ENCODE measurements at regions not wholly inside any gene's neighbourhood (a gene's known extent, or its start where the extent isn't known, plus 50 kb on each side); places are given as distances from the start of the nearest gene placed in this dataset.
"Not testable (repeated sequence)": the region's sequence is repeated elsewhere in the genome, so short reads cannot be mapped to it uniquely, and the experiment has no call there.

DNA sequence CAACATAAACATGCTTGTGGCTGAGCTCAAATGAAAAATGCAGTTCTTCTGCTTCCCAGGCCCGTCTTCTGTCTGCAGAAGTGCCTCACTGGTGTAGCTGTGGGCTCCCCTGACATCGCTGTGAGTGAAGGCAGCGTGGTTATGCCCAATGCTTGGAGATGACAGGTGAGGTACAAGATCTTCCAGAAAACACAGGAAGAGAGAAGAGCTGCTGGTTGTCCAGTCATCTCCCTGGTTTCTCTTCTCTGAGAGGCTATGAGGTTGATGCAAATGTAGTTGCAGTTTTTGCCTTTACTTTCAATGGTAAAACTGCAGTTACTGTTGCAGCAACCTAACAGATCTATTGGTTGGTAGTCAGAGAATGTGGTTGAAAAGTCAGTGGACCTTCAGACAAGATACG, 223.6 kb downstream of the GATA3 start:
- DNase-seq (ENCODE audit: extremely low read depth in 1 of 2, low read depth in 1 of 2) = no peak

DNA sequence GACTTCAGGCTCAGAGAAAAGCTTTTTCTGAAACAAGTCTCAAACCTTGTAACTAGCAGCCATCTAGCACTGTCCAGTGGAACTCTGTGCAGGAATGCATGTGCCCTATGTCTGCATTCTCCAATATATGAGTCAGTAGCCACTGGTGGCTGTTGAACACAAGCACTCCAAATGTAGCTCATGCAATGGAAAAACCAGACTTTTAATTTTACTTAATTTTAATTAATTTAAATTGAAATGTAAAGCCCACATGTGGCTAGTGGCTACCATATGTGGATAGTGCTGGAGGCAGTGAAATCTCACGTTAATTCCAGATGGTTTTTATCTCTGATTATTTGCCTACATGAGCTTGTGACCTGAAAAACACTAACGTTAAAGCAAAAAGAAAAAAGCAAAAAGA, 225.1 kb downstream of the GATA3 start:
- DNase-seq (ENCODE audit: extremely low read depth in 1 of 2, low read depth in 1 of 2) = no peak

DNA sequence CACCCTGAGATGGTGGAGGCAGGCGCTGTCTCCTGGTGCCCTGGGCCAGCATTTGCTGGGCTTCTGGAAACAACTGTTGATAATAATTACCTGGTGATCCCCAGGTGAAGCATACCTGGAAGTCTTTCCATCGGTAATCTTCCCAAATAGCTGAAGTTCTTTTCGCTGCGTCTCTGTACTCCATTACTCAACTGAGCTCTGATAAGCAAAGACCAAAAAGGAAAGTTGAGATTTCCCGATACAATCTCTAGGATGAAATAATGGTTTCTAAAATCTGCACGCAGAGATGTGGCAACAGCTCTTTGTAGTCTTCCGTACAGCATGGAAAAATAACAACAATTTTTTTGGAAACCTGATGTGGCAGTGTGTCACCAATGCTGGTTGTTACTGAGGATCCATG, 226.5 kb downstream of the GATA3 start:
- DNase-seq (ENCODE audit: extremely low read depth in 1 of 2, low read depth in 1 of 2) = no peak

DNA sequence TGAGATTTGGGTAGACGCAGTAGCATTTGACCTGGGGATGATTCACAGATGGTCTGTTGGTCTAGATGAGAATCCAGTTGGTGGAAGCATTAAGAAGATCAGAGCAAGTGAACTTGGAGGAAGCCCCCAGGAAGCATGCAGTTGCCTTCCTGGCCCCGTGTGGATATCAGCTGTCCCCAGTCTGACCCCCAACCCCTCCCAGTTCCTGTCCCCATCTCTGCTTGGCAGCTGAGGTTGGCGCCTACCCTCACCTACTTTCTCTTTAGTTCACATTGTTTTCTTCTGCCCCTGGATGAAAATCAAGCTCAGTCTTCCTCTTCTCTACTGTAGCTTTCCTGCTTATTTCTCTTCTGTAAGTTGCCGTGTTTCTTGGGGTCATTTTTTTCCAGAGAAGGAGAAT, 227.9 kb downstream of the GATA3 start:
- DNase-seq (ENCODE audit: extremely low read depth in 1 of 2, low read depth in 1 of 2) = no peak

DNA sequence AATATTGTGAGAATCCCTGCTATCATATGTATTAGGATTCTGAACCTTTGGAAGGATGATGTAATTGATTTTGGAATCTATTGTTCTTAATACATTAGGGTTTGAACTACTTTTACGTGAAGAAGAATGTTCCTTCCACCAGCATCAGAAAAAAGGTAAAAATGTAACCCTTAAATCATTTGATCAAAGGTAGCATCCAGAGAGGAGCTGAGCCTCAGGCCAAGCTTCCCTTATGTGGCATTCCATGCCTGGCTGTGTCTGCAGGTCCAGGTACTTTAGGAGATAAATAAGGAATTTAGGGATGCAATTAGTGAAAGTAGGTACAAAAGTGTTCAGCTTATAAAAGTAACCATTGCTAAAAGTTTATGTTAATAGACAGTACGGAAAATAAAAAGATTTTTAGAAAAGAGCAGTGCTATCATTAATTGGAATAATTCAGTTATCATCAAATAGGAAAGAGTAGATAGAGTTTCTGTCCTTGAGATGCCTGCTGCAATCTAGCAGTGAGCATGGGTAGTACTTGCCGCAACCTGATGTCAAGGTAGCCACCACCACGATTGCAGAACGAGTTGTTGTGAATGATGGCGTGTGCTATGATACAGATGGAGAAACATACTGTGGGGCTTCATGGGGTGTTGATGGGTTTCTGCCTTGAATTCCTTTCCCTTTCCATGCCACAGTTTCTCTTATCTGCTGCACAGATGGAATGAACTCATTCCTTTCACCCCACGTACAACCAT, 228.8 kb downstream of the GATA3 start:
- DNase-seq (ENCODE audit: extremely low read depth in 1 of 2, low read depth in 1 of 2) = no peak

DNA sequence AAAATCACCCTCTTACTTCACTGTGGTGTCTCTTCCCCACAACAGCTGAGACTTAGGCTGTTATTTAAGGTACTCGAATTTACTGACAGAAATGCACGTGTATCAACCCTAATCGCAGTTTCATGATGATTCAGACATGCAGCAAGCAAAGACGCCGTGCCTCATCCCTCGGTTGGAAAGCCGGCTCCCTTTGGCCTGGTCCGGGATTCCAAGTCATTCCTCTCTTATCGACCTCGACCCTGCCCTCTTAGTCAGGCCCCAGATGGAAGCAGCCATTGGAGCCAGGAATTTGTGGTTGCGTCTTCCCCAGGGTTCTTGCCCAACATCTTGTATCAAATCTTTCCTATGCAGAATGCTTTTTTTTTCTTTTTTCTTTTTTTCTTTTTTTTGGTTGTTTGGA, 229.5 kb downstream of the GATA3 start:
- no peak for DNase-seq (ENCODE audit: extremely low read depth in 1 of 2, low read depth in 1 of 2)

DNA sequence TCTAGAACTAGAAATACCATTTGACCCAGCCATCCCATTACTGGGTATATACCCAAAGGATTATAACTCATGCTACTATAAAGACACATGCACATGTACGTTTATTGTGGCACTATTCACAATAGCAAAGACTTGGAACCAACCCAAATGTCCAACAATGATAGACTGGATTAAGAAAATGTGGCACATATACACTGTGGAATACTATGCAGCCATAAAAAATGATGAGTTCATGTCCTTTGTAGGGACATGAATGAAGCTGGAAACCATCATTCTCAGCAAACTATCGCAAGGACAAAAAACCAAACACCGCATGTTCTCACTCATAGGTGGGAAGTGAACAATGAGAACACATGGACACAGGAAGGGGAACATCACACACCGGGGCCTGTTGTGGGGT, 231.5 kb downstream of the GATA3 start:
- DNase-seq (ENCODE audit: extremely low read depth in 1 of 2, low read depth in 1 of 2) = not testable (repeated sequence)

DNA sequence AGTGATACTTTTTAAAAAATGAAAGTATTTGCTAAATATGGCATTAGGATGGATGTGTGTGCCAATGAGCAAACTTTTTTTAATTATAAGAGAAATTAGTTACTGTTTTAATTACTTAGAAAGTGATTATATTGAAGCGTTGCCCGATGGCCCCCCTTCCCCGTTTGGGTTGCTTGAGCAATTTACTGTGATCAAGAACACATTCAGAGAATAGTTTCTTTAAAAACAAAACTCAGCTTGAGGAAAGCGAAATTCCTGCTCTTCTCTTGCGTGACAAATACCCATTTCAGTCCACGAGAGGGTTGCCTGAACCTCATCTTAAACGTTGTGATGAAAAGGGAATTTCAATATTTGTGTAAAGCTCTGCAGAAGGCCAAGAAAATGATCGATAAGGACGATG, 234.1 kb downstream of the GATA3 start:
- no peak for DNase-seq (ENCODE audit: extremely low read depth in 1 of 2, low read depth in 1 of 2)

DNA sequence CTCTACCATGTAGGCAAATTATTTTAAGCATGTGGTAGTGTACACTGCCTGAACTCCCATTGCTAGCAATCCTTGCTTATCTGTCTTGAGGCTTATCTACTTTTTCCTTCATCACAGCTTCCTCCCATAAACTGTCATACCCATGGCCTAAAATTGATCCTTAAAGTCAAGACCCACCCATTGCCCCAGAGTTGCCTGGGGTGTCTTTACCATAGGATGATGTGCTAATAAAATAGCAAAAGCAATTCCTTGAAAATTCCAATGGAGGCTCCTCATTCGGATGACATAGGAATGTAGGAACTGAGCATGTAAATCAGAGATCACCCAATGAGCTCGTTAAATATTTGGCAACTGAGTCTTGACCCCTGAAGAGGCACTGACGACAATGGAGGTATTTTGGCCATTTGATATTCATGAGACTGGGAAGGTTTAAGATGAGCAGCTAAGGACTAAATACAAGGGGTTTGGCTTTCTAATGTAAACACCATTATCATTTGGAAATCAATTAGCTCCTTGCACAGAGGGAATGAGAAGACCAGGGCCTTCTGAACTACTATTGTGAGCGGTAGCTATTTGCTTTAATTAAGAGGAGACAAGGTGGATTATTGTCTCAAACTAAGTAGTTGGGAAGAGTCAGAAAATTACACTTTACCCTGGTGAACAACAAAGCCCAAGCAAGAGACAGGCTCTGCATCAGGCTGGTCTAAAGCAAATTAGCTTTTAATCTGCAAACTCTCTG, 234.9 kb downstream of the GATA3 start:
- no peak for DNase-seq (ENCODE audit: extremely low read depth in 1 of 2, low read depth in 1 of 2)

DNA sequence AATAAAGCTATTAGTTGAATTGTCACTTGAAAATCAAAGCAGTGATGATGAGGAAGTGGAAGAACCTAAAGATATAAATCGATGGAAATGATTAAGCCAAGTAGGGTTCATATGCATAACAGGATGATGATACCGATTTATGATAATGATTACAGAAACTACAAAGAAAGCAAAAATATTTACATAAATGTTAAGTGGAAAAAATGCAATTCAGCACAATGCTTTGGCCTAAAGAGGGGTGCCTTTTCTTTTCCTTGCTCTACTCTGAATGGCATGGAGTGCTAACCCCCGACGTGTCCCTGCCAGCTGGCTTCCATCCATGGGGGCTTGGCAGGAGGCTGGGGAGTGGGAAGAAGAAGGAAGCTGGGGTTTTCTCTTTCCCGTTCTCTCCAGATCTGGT, 240.3 kb downstream of the GATA3 start:
- no peak for DNase-seq (ENCODE audit: extremely low read depth in 1 of 2, low read depth in 1 of 2)

DNA sequence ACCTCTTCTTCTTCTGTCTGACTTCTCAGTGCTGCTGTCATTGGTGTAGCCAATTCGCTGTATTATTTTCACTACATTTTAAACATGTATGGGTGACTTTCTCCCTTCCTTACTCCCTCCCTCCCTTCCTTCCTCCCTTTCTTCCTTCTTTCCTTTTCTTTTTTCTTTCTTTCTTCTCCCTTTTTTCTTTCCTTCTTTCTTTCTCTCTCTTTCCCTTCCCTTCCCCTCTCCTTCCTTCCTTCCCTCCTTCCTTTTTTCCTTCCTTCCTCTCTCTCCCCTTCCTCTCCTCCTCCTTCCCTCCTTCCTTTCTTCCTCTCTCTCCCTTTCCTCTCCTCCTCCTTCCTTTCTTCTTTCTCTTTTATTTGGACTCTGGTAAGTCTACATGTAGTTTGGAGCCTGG, 240.8 kb downstream of the GATA3 start:
- no peak for DNase-seq (ENCODE audit: extremely low read depth in 1 of 2, low read depth in 1 of 2)

DNA sequence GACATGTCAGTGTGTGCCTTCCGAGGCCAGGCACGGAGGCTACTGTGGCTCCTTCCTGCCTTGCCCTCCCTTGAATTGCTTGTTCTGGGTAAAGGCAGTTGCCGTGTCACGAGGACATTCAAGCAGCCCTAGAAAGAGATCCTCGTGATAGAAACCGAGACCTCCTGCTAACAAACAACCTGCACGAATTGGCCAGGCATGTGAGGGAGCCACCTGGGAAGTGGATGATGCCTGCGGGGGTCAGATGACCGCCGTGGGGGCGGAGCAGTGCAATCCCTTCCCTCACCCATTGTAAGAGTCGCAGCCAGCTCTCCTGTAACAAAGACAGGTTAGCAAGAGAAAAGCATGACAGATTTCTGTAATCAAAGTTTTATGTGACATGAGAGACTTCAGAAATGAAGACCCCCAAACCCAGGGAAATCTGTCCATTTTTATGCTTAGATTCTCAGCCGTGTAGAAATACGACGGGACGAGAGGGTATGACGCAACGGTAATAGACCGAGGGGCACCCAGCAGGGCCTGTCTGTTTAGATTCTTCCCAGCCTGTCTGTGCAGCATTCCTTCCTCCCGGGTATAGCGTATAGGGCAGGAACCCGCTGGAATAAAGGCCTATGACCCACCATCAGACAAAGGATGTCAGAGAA, 241.7 kb downstream of the GATA3 start:
- no peak for DNase-seq (ENCODE audit: extremely low read depth in 1 of 2, low read depth in 1 of 2)

DNA sequence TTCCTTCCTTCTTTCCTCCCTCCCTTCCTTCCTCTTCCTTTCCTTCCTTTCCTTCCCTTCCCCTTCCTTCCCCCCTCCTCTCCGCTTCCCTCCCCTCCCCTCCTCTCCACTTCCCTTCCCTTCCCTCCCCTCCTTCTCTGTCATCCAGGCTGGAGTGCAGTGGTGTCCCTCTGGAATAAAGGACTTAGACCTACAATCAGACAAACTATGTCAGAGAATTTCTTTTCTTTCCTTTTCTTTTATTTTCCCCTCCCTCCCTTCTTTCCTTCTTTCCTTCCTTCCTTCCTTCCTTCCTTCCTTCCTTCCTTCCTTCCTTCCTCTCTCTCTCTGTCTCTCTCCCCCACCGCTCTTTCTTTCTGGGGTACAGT, 242.2 kb downstream of the GATA3 start:
- DNase-seq (ENCODE audit: extremely low read depth in 1 of 2, low read depth in 1 of 2) = no peak

DNA sequence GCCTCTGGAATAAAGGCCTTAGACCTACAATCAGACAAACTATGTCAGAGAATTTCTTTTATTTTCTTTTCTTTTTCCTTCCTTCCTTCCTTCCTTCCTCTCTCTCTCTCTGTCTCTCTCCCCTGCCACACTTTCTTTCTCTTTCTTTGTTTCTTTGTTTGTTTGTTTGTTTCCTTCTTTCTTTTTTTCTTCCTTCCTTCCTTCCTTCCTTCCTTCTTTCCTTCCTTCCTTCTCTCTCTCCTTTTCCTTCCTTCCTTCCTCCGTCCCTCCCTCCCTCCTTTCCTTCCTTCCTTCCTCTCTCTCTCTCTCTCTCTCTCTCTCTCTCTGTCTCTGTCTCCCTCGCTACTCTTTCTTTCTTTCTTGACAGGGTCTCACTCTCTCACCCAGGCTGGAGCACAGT, 242.6 kb downstream of the GATA3 start:
- DNase-seq (ENCODE audit: extremely low read depth in 1 of 2, low read depth in 1 of 2) = no peak

DNA sequence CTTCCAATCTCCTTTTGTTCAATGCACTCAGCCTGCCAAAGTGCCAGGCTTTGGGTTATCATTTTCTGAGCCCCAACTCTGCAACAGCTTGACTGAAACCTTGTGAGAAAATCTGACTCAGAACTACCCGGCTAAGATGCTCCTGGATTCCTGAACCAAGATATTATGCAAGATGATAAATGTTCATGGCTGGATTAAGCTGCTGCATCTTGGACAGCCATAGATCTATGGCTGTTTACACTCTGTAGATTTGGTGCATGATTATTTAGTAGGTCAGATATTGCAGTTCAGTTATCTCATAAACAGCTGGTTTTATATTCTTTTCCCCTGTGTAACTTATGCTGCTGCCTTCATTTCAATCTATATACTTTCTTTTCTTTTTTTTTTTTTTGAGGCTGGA, 243.5 kb downstream of the GATA3 start:
- no peak for DNase-seq (ENCODE audit: extremely low read depth in 1 of 2, low read depth in 1 of 2)

DNA sequence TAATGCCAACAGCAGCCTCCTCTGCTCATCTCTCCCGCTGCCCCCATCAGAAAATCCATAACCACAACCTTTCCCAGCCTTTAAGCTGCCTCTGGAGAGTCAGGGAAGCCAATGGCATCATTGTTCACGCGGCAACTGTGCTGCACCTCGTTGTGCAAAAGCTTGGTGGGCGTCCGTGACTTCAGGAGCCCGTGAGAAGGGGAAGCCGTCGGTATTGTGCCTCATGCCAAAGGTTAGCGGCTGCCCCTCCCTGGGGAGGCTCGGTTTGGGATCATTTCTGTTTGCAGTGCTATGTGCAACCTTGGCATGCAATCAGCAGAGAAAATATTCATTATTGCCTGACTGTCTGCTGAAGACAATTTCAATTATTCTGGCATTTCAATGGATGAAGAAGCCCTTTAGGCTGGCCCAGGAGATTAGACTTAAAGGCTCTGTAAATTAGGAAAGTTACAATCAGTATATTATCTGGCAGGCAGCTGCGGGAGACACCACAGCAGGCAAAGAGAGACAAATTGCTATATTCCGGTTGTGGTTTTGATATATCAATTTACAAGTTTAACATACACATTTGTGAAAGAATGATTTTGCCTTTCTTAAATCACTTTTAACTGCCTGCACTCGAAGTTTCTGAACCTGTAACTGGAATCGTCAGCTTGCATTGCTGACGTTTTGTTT, 244.5 kb downstream of the GATA3 start:
- no peak for DNase-seq (ENCODE audit: extremely low read depth in 1 of 2, low read depth in 1 of 2)

DNA sequence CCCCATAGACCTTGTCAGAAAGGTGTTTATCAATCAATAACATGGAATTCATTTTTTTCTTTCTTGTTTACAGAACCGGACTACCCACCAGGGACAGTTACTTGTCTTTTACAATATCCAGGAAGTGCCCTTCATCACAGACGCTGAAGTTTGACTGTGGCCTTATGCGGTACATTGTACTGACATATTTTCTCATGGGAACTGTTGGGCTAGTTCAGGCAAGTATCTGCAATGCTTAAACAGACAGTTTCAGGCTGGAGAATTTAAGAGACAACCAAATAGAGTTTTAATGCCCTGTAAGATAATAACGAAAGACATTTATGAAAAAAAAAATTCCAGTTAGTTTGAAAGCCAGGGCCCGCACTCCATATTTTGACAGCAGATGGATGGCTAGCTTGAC, 246.4 kb downstream of the GATA3 start:
- no peak for DNase-seq (ENCODE audit: extremely low read depth in 1 of 2, low read depth in 1 of 2)

DNA sequence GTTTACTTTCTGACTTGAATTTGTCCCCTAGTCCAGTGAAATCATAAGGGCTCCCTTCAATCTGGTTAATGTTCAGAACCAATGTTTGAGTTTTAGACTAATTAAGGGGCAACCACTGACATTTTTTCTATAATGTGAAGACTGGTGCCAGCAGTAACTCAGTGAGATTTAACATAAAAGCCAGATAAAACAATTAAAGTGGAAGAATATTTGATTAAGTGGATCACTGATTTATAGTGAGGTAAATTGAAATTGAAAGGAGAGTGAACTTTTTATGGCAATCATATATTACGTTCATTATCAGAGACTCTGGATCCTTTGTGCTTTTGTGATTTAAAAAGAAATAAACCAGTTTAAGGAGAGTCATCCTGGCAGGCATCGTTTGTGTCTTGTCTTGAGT, 246.8 kb downstream of the GATA3 start:
- DNase-seq (ENCODE audit: extremely low read depth in 1 of 2, low read depth in 1 of 2) = no peak

DNA sequence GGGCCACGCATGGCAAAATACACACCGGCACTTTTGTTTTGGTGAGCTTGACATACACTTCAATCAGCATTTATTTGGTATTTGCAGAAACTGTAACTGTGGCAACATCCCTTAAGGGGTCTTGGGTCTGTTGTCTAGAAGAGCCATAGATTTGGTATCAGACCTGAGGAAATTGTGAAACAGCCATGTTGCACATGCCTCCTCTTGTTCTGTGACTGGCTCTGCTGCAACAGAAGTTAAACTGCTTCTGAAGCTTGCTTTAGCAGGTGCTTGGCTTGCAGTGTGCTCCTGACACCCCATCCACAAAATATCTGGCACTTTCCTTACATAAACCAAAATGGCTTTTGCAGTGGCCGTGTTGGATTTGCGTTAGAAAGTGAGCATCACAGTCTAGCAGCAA, 247.3 kb downstream of the GATA3 start:
- no peak for DNase-seq (ENCODE audit: extremely low read depth in 1 of 2, low read depth in 1 of 2)

DNA sequence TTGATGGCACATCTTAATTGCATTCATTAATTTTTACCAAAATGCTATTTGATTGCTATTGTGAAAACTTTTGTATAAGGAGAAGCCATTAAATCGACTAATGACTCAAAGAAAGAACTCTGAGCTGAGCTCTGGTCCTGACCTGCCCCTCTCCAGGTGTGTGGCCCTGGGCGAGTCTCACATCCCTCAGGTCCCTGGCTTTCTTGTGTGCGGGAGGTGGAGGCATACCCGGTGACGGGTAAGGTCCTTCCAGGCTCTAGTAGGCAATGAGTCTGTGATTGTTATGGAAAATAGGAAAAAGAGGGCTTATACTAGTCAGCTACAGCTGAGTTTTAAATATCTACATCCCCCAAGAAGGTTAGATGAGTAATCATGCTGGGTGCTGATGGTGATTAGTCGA, 248.1 kb downstream of the GATA3 start:
- no peak for DNase-seq (ENCODE audit: extremely low read depth in 1 of 2, low read depth in 1 of 2)

DNA sequence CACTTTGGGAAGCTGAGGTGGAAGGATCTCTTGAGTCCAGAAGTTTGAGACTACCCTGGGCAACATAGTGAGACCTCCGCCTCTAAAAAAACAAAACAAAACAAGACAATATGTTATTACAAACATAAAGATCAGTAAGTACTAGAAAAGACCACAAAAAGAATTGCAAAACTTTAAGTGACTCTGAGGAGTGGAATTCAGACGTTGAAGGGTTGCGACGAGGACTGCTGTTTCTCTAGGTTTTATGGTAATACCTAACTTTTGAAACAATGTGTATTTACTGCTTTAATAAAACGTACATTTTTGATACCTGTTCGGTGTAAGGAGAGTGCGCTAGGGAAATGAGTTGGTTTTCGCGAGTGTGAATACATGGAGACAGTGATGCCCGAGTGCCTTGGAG, 250.4 kb downstream of the GATA3 start:
- DNase-seq (ENCODE audit: extremely low read depth in 1 of 2, low read depth in 1 of 2) = no peak
